Trophoblast cell (in vitro differentiated cells and primary cell): ENCODE measurements at regions not wholly inside any gene's neighbourhood (a gene's known extent, or its start where the extent isn't known, plus 50 kb on each side); places are given as distances from the start of the nearest gene placed in this dataset.

ENCODE experiments used
- DNase-seq, 2 donors: peaks; one replicate each; pipeline ENCODE4 v3.0.0-alpha.2; 2016
- H2AFZ ChIP-seq: 2 replicates; pipeline ENCODE4 v1.6.1; 2013; ENCODE audit warnings: low read length, moderate library complexity, mild to moderate bottlenecking; ENCODE audit not compliant: insufficient read depth, poor library complexity
- H2AK5ac ChIP-seq: 2 replicates; pipeline ENCODE4 v1.6.1; 2013; ENCODE audit warnings: mild to moderate bottlenecking, low read length
- H2BK120ac ChIP-seq: 2 replicates; pipeline ENCODE4 v1.6.1; 2013; ENCODE audit warnings: low read length, mild to moderate bottlenecking, moderate library complexity; ENCODE audit not compliant: insufficient read depth, poor library complexity
- H2BK12ac ChIP-seq: 2 replicates; pipeline ENCODE4 v1.6.1; 2013; ENCODE audit warnings: mild to moderate bottlenecking, low read length, moderate library complexity
- H2BK5ac ChIP-seq: 2 replicates; pipeline ENCODE4 v1.6.1; 2013; ENCODE audit warnings: low read length, low read depth, moderate library complexity, mild to moderate bottlenecking; ENCODE audit not compliant: poor library complexity
- H3K14ac ChIP-seq: 2 replicates; pipeline ENCODE4 v1.6.1; 2013; ENCODE audit warnings: mild to moderate bottlenecking, low read length
- H3K18ac ChIP-seq: 2 replicates; pipeline ENCODE4 v1.6.1; 2013; ENCODE audit warnings: mild to moderate bottlenecking, low read length
- H3K23ac ChIP-seq: 2 replicates; pipeline ENCODE4 v1.6.1; 2013; ENCODE audit warnings: low read length
- H3K27ac ChIP-seq: 2 replicates; pipeline ENCODE4 v1.5.1; 2013; ENCODE audit warnings: low read depth, mild to moderate bottlenecking, inconsistent platforms, low read length, moderate library complexity
- H3K27me3 ChIP-seq: 2 replicates; pipeline ENCODE4 v1.6.1; 2013; ENCODE audit warnings: inconsistent platforms, mild to moderate bottlenecking, low read length, moderate library complexity; ENCODE audit not compliant: insufficient read depth
- H3K36me3 ChIP-seq, 2 experiments: 1 replicate in 1 of 2; 2 replicates in 1 of 2; pipeline ENCODE4 v1.6.1; 2013; ENCODE audit warnings: low read length in 2 of 2, mild to moderate bottlenecking in 2 of 2, moderate library complexity in 1 of 2; ENCODE audit not compliant: insufficient read depth in 2 of 2, control insufficient read depth in 1 of 2
- H3K4ac ChIP-seq: 2 replicates; pipeline ENCODE4 v1.6.1; 2013; ENCODE audit warnings: low read depth, mild to moderate bottlenecking, low read length, moderate library complexity
- H3K4me1 ChIP-seq, 2 experiments: 1 replicate in 1 of 2; 2 replicates in 1 of 2; pipeline ENCODE4 v1.6.1; 2013; ENCODE audit warnings: low read length in 2 of 2, mild to moderate bottlenecking in 2 of 2, moderate library complexity in 1 of 2; ENCODE audit not compliant: insufficient read depth in 2 of 2, control insufficient read depth in 1 of 2
- H3K4me2 ChIP-seq: 2 replicates; pipeline ENCODE4 v1.6.1; 2013; ENCODE audit warnings: inconsistent platforms, mild to moderate bottlenecking, low read length, moderate library complexity
- H3K4me3 ChIP-seq: 2 replicates; pipeline ENCODE4 v1.5.1; 2013; ENCODE audit warnings: mild to moderate bottlenecking, low read depth, low read length, inconsistent platforms
- H3K79me1 ChIP-seq: one replicate; pipeline ENCODE4 v1.6.1; 2013; ENCODE audit warnings: low read length
- H3K79me2 ChIP-seq: 2 replicates; pipeline ENCODE4 v1.6.1; 2013; ENCODE audit warnings: low read length, mild to moderate bottlenecking; ENCODE audit not compliant: control insufficient read depth, insufficient read depth, poor library complexity
- H3K9ac ChIP-seq: 2 replicates; pipeline ENCODE4 v1.6.1; 2013; ENCODE audit warnings: mild to moderate bottlenecking, low read length
- H3K9me3 ChIP-seq: 2 replicates; pipeline ENCODE4 v1.6.1; 2013; ENCODE audit warnings: low read depth, mild to moderate bottlenecking, control low read depth, inconsistent platforms, low read length; ENCODE audit not compliant: insufficient read depth
- H4K12ac ChIP-seq: 2 replicates; pipeline ENCODE4 v1.6.1; 2013; ENCODE audit warnings: low read depth, mild to moderate bottlenecking, low read length, moderate library complexity
- H4K8ac ChIP-seq: 2 replicates; pipeline ENCODE4 v1.6.1; 2013; ENCODE audit warnings: low read depth, mild to moderate bottlenecking, low read length, moderate library complexity
- H4K91ac ChIP-seq: one replicate; pipeline ENCODE4 v1.6.1; 2013; ENCODE audit warnings: low read depth, mild to moderate bottlenecking, low read length, moderate library complexity
- WGBS: extraction: QIAGEN DNeasy Blood & Tissue Kit; methylation state at CpG from one replicate; pipeline ENCODE4 v1.1.7; 2013; ENCODE audit warnings: missing lambda C conversion rate; ENCODE audit not compliant: insufficient read length, insufficient coverage; ENCODE audit errors: extremely low coverage; 5-methylcytosine and 5-hydroxymethylcytosine counted together

DNA sequence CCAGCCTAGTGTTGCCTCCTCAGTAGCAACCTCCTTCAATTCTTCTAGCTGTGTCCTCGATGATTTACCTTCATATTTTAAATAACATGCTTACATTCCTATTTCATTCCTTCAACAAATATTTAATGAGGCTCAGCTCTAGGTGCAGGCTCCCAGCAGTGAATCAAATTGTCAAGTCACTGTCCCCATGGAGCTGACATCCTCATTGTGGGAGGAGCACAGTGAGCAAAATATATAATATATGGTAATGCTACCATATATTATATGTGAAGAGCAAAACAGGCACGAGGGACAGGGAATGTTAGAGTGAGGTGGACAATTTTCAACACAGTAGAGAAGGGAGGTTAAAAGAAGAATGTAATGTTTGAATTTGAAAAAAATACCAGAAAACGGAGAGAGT, 869.1 kb downstream of the SLC4A3 start:
- 100% methylated on average over 1 of the region's 3 CpGs for WGBS
- Histone ChIP-seq H4K12ac (no peak overlapping the region), H3K27me3 (no peaks in the 10 kb centered on the region), H3K4me2 (no peak overlapping the region), H3K27ac (no peak overlapping the region), H3K9me3 (no peaks in the 10 kb centered on the region), H3K4ac (no peak overlapping the region), H3K4me3 (no peak overlapping the region), H3K18ac (no peak overlapping the region), H3K4me1 (no peaks in the 10 kb centered on the region), H3K79me1 (no peaks in the 10 kb centered on the region), H4K8ac (no peak overlapping the region), H3K14ac (no peak overlapping the region), H3K79me2 (no peaks in the 10 kb centered on the region), H2BK120ac (no peak overlapping the region), H3K9ac (no peak overlapping the region), H4K91ac (no peak overlapping the region), H2BK5ac (no peak overlapping the region), H2AFZ (no peak overlapping the region), H3K36me3 (no peaks in the 10 kb centered on the region), H2AK5ac (no peak overlapping the region), H3K23ac (no peak overlapping the region), H2BK12ac (no peak overlapping the region)
- DNase-seq: no peak

DNA sequence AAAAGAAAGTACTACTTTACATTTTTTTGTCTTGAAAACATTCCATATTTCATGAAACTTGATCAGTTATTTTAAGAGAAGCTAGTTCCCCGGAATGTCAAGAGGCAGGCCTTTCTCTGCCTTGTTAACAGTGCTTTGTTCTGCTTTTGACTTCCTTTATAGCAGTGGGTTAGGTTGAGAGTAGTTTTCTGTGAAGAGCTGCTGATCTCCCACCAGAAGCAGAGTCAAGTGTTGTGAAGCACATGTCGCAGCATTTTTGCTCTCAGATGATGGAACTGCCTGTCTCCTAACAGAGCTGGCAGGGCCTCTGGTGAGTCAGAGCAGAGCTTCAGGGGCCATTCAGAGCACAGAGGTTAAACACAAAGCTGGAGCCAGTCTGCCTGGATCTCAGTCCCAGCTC, 871.8 kb downstream of the SLC4A3 start:
- Histone ChIP-seq H4K8ac (no peak overlapping the region), H3K79me1 (no peaks in the 10 kb centered on the region), H3K18ac (no peak overlapping the region), H2AK5ac (no peak overlapping the region), H3K4me3 (no peak overlapping the region), H3K27ac (no peak overlapping the region), H2BK120ac (no peak overlapping the region), H3K4me2 (no peak overlapping the region), H3K27me3 (no peaks in the 10 kb centered on the region), H3K9me3 (no peaks in the 10 kb centered on the region), H2BK12ac (no peak overlapping the region), H3K4me1 (no peaks in the 10 kb centered on the region), H4K12ac (no peak overlapping the region), H4K91ac (no peak overlapping the region), H3K9ac (no peak overlapping the region), H2AFZ (no peak overlapping the region), H3K4ac (no peak overlapping the region), H3K36me3 (no peaks in the 10 kb centered on the region), H3K79me2 (no peaks in the 10 kb centered on the region), H2BK5ac (no peak overlapping the region), H3K23ac (no peak overlapping the region), H3K14ac (no peak overlapping the region)
- no CpG with 5 or more reads among the region's 2 CpGs for WGBS
- DNase-seq: peak; percentile 17 to 54

GRCh38 chr2:220502539-220502938, 875.1 kb downstream of the SLC4A3 start:
- Histone ChIP-seq H4K8ac (no peak overlapping the region), H3K18ac (no peak overlapping the region), H2BK120ac (no peak overlapping the region), H3K9ac (no peak overlapping the region), H3K9me3 (no peaks in the 10 kb centered on the region), H3K79me2 (no peaks in the 10 kb centered on the region), H4K12ac (no peak overlapping the region), H2BK12ac (no peak overlapping the region), H3K4ac (no peak overlapping the region), H3K14ac (no peak overlapping the region), H3K4me3 (no peak overlapping the region), H4K91ac (no peak overlapping the region), H3K4me1 (peaks cover 0 to 3% of the 10 kb centered on the region in 2 experiments), H3K4me2 (no peak overlapping the region), H3K23ac (no peak overlapping the region), H3K27ac (no peak overlapping the region), H2AFZ (no peak overlapping the region), H3K36me3 (no peaks in the 10 kb centered on the region), H2BK5ac (no peak overlapping the region), H3K27me3 (no peaks in the 10 kb centered on the region), H3K79me1 (peaks cover 1% of the 10 kb centered on the region), H2AK5ac (no peak overlapping the region)
- no CpG with 5 or more reads among the region's 3 CpGs for WGBS
- no peak for DNase-seq

DNA sequence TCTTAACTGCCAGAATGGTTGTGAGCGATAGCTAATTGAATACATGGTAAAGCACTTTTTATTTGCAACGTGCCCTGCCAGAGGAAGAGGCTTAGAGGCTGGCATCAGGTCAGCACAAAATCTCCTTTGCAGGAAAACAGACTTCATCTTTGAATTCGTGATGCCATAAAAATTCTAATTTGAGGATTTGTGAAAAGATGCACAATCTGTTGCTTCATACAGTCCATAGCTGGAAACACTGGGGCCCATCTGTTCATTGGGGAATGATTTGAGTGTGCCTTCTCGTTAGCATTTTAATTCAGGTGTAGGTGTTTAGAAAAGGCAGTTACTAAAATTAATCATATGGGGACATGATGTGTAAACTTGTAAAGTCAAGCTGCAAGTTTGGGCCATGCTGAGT, 876.0 kb downstream of the SLC4A3 start:
- Histone ChIP-seq H3K79me2 (no peaks in the 10 kb centered on the region), H4K12ac (no peak overlapping the region), H3K9me3 (no peaks in the 10 kb centered on the region), H2BK12ac (no peak overlapping the region), H3K27ac (no peak overlapping the region), H4K91ac (no peak overlapping the region), H3K9ac (no peak overlapping the region), H2AFZ (no peak overlapping the region), H3K23ac (no peak overlapping the region), H3K4me2 (no peak overlapping the region), H2BK120ac (no peak overlapping the region), H3K36me3 (no peaks in the 10 kb centered on the region), H3K18ac (no peak overlapping the region), H3K14ac (no peak overlapping the region), H2BK5ac (no peak overlapping the region), H3K4me3 (no peak overlapping the region), H3K79me1 (peaks cover 2% of the 10 kb centered on the region), H3K4ac (no peak overlapping the region), H2AK5ac (no peak overlapping the region), H4K8ac (no peak overlapping the region), H3K4me1 (peaks cover 0 to 3% of the 10 kb centered on the region in 2 experiments), H3K27me3 (no peaks in the 10 kb centered on the region)
- no CpG with 5 or more reads among the region's 4 CpGs for WGBS
- DNase-seq: no peak
